ENCODE measurements at regions not wholly inside any gene's neighbourhood (a gene's known extent, or its start where the extent isn't known, plus 50 kb on each side); places are given as distances from the start of the nearest gene placed in this dataset.

DNA sequence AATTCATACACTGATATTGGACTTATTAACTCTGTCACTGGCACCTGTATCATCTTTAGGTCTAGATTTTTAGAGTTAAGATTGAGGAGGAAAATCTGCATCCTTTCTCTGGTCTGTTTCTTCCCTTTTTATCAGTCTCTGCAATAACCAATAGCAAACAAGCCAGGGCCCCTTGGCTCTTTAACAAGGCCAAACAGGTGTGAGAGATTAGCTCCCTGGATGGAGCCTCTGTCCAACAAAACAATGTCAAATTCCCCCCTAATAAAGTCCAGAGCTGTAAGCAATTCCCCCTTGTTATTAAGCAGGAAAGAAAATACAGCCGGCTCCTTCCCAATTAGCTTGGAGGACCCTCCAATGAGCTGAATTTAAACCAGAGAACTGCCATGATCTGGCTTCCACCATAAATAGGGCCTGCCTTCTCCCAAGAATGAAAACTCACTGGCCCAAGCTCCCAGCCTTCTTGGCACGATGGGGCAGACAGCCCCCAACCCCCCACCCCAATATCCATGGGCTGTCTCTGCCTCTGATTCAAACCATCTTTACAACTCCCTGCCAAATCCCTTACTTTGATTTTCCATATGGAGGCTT lies 56.1 kb upstream of the SOX9 start:
- no peaks in the 10 kb centered on the region for H3K79me2 ChIP-seq (ENCODE audit: control insufficient read depth, insufficient read depth, low read length)
- H3K9me1 ChIP-seq (ENCODE audit: control insufficient read depth, extremely low read depth, insufficient read depth, low read length) = no peaks in the 10 kb centered on the region
- FAIRE-seq = no peak
- no peak overlapping the region for H3K9ac ChIP-seq (ENCODE audit: control insufficient read depth, extremely low read depth, insufficient read depth, low read length)
- no peak for DNase-seq (ENCODE audit: low read depth, low spot score)
- H2AFZ ChIP-seq (ENCODE audit: control insufficient read depth, low read length) = no peak overlapping the region
- H3K27me3 ChIP-seq (ENCODE audit: control insufficient read depth, extremely low read depth, insufficient read depth, low read length) = no peaks in the 10 kb centered on the region
- no peak overlapping the region for H3K4me2 ChIP-seq (ENCODE audit: control insufficient read depth, extremely low read depth, insufficient read depth, low read depth, low read length)
- TF ChIP-seq EZH2 (IDR thresholded peaks at IDR 0.05; ENCODE audit: low read length) = no peak
- TF ChIP-seq, protein P1, sequence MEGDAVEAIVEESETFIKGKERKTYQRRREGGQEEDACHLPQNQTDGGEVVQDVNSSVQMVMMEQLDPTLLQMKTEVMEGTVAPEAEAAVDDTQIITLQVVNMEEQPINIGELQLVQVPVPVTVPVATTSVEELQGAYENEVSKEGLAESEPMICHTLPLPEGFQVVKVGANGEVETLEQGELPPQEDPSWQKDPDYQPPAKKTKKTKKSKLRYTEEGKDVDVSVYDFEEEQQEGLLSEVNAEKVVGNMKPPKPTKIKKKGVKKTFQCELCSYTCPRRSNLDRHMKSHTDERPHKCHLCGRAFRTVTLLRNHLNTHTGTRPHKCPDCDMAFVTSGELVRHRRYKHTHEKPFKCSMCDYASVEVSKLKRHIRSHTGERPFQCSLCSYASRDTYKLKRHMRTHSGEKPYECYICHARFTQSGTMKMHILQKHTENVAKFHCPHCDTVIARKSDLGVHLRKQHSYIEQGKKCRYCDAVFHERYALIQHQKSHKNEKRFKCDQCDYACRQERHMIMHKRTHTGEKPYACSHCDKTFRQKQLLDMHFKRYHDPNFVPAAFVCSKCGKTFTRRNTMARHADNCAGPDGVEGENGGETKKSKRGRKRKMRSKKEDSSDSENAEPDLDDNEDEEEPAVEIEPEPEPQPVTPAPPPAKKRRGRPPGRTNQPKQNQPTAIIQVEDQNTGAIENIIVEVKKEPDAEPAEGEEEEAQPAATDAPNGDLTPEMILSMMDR (optimal IDR thresholded peaks at IDR 0.05 in 1 of 3, IDR thresholded peaks at IDR 0.05 in 1 of 3, conservative IDR thresholded peaks at IDR 0.05 in 1 of 3; ENCODE audit: extremely low read depth in 1 of 3, insufficient read depth in 2 of 3, low read length in 3 of 3) = no peak
- H3K4me1 ChIP-seq (ENCODE audit: control insufficient read depth, extremely low read depth, insufficient read depth, low read length) = peaks cover 4% of the 10 kb centered on the region
- no peaks in the 10 kb centered on the region for H3K36me3 ChIP-seq (ENCODE audit: control insufficient read depth in 2 of 2, extremely low read depth in 1 of 2, insufficient read depth in 2 of 2, low read length in 2 of 2)
- no peaks in the 10 kb centered on the region for H4K20me1 ChIP-seq (ENCODE audit: control insufficient read depth, extremely low read depth, insufficient read depth, low read length)
- H3K9me3 ChIP-seq (ENCODE audit: control insufficient read depth, low read depth, low read length) = no peaks in the 10 kb centered on the region
- H3K27ac ChIP-seq (ENCODE audit: control insufficient read depth, insufficient read depth, low read length) = no peak overlapping the region
- dilution Hi-C loops (cut with MboI; ENCODE audit: extremely low pct_ligation_motif_present, low sequenced_read_pairs) = no loop called here
- no peak overlapping the region for H3K4me3 ChIP-seq (ENCODE audit: control insufficient read depth in 2 of 3, extremely low read depth in 1 of 3, insufficient read depth in 2 of 3, low read depth in 1 of 3, low read length in 3 of 3)

DNA sequence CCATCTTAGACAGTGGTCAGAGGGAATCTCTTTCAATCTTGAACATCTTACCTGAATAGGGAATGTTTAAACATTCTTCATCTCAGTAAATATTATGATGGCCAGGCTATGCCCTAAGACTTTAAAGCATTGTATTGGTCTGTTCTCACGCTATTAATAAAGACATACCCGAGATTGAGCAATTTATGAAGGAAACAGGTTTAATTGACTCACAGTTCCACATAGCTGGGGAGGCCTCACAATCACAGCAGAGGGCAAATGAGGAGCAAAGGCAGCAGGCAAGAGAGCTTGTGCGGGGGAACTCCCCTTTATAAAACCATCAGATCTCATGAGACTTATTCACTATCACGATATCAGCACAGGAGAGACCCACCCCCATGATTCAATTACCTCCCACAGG lies 55.3 kb upstream of the SOX9 start:
- H3K79me2 ChIP-seq (ENCODE audit: control insufficient read depth, insufficient read depth, low read length) = no peaks in the 10 kb centered on the region
- H3K9me1 ChIP-seq (ENCODE audit: control insufficient read depth, extremely low read depth, insufficient read depth, low read length) = no peaks in the 10 kb centered on the region
- FAIRE-seq (no peak), DNase-seq (ENCODE audit: low read depth, low spot score) (no peak)
- H3K4me1 ChIP-seq (ENCODE audit: control insufficient read depth, extremely low read depth, insufficient read depth, low read length) = peaks cover 4% of the 10 kb centered on the region
- TF ChIP-seq, protein P1 (optimal IDR thresholded peaks at IDR 0.05 in 1 of 3, IDR thresholded peaks at IDR 0.05 in 1 of 3, conservative IDR thresholded peaks at IDR 0.05 in 1 of 3; ENCODE audit: extremely low read depth in 1 of 3, insufficient read depth in 2 of 3, low read length in 3 of 3) = no peak
- no peak for TF ChIP-seq EZH2 (IDR thresholded peaks at IDR 0.05; ENCODE audit: low read length)
- dilution Hi-C loops (cut with MboI; ENCODE audit: extremely low pct_ligation_motif_present, low sequenced_read_pairs) = no loop called here
- H3K4me2 ChIP-seq (ENCODE audit: control insufficient read depth, extremely low read depth, insufficient read depth, low read depth, low read length) = no peak overlapping the region
- no peak overlapping the region for H3K4me3 ChIP-seq (ENCODE audit: control insufficient read depth in 2 of 3, extremely low read depth in 1 of 3, insufficient read depth in 2 of 3, low read depth in 1 of 3, low read length in 3 of 3)
- H3K9ac ChIP-seq (ENCODE audit: control insufficient read depth, extremely low read depth, insufficient read depth, low read length) = no peak overlapping the region
- no peaks in the 10 kb centered on the region for H3K9me3 ChIP-seq (ENCODE audit: control insufficient read depth, low read depth, low read length)
- H3K27ac ChIP-seq (ENCODE audit: control insufficient read depth, insufficient read depth, low read length) = no peak overlapping the region
- no peaks in the 10 kb centered on the region for H3K36me3 ChIP-seq (ENCODE audit: control insufficient read depth in 2 of 2, extremely low read depth in 1 of 2, insufficient read depth in 2 of 2, low read length in 2 of 2)
- no peak overlapping the region for H2AFZ ChIP-seq (ENCODE audit: control insufficient read depth, low read length)
- H4K20me1 ChIP-seq (ENCODE audit: control insufficient read depth, extremely low read depth, insufficient read depth, low read length) = no peaks in the 10 kb centered on the region
- H3K27me3 ChIP-seq (ENCODE audit: control insufficient read depth, extremely low read depth, insufficient read depth, low read length) = no peaks in the 10 kb centered on the region

All from keratinocyte (primary cell).